Cardiac fibroblast (primary cell): ENCODE measurements at regions not wholly inside any gene's neighbourhood (a gene's known extent, or its start where the extent isn't known, plus 50 kb on each side); places are given as distances from the start of the nearest gene placed in this dataset.

Source experiments
- DNase-seq, 2 donors: peaks; one replicate each; pipeline versions ENCODE4 v3.0.0 to v3.0.0-alpha.2; 2010; ENCODE audit warnings: low read depth in 2 of 2
- H3K4me3 ChIP-seq, 2 donors: replicated peaks in 1 of 2; 1 replicate in 1 of 2; 2 replicates in 1 of 2; pipeline ENCODE4 v1.5.1; 2011; ENCODE audit warnings: low read depth in 2 of 2, low read length in 2 of 2, mild to moderate bottlenecking in 2 of 2, moderate library complexity in 1 of 2
- CTCF ChIP-seq: IDR thresholded peaks from one replicate; pipeline ENCODE4 v1.5.1; 2011; ENCODE audit warnings: low read depth, mild to moderate bottlenecking, low read length, inconsistent platforms

- DNase-seq: no peak
- no peak for TF ChIP-seq CTCF
- no peak overlapping the region for H3K4me3 ChIP-seq
Measured at GRCh38 chr13:106701771-106702341, 133.9 kb upstream of the ARGLU1 start.

- no peak for TF ChIP-seq CTCF
- DNase-seq: peak in 1 of 2 donors; percentile 18
- no peak overlapping the region for H3K4me3 ChIP-seq
Measured at GRCh38 chr13:106700439-106700838, 132.5 kb upstream of the ARGLU1 start.

GRCh38 chr13:106700007-106700406, 132.1 kb upstream of the ARGLU1 start:
- H3K4me3 ChIP-seq: no peak overlapping the region
- no peak for TF ChIP-seq CTCF
- no peak for DNase-seq

- no peak overlapping the region for H3K4me3 ChIP-seq
- DNase-seq: no peak
- no peak for TF ChIP-seq CTCF
Measured at GRCh38 chr13:106699311-106699710, 131.4 kb upstream of the ARGLU1 start.

- no peak for TF ChIP-seq CTCF
- DNase-seq: no peak
Measured at GRCh38 chr13:106696719-106697118, 128.8 kb upstream of the ARGLU1 start.

GRCh38 chr13:106696140-106696539, 128.2 kb upstream of the ARGLU1 start:
- no peak for DNase-seq
- H3K4me3 ChIP-seq: no peak overlapping the region
- no peak for TF ChIP-seq CTCF

More at GRCh38 chr13:106696719-106697118, 128.8 kb upstream of the ARGLU1 start:
- no peak overlapping the region for H3K4me3 ChIP-seq

- TF ChIP-seq CTCF: no peak
- H3K4me3 ChIP-seq: no peak overlapping the region
Measured at GRCh38 chr13:106695139-106695538, 127.2 kb upstream of the ARGLU1 start.

More at GRCh38 chr13:106695139-106695538, 127.2 kb upstream of the ARGLU1 start:
- DNase-seq: no peak
